AG09319 (cell line): ENCODE measurements at regions not wholly inside any gene's neighbourhood (a gene's known extent, or its start where the extent isn't known, plus 50 kb on each side); places are given as distances from the start of the nearest gene placed in this dataset.

Experiments
- DNase-seq: peaks from one replicate; pipeline ENCODE4 v3.0.0-alpha.2; 2010; ENCODE audit warnings: low read depth; ENCODE audit errors: extremely low read depth
- TF ChIP-seq, protein P1 (sequence below): IDR thresholded peaks from 2 replicates; pipeline ENCODE4 v1.5.1; 2011; ENCODE audit warnings: low read depth, mild to moderate bottlenecking, inconsistent platforms, low read length, moderate library complexity

DNA sequence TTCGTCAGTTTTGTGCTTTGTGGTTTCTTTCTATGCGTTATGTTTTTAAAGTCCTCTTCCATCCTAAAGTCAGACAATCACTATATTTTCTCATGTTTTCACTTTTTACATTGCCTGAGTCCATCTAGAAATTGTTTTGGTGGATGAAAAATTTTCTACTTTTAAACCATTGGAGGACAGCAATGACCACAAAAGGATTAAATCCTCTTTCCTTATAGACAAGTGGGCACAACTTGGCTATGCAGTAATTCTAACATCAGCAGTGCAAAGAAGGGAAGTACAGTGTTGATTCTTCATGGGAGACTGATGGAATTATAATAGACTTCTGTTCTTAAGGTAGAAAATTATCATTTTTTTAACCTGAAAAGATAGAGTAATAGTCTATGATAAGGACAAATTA, 75.5 kb downstream of the PALM2AKAP2 start:
- TF ChIP-seq, protein P1, sequence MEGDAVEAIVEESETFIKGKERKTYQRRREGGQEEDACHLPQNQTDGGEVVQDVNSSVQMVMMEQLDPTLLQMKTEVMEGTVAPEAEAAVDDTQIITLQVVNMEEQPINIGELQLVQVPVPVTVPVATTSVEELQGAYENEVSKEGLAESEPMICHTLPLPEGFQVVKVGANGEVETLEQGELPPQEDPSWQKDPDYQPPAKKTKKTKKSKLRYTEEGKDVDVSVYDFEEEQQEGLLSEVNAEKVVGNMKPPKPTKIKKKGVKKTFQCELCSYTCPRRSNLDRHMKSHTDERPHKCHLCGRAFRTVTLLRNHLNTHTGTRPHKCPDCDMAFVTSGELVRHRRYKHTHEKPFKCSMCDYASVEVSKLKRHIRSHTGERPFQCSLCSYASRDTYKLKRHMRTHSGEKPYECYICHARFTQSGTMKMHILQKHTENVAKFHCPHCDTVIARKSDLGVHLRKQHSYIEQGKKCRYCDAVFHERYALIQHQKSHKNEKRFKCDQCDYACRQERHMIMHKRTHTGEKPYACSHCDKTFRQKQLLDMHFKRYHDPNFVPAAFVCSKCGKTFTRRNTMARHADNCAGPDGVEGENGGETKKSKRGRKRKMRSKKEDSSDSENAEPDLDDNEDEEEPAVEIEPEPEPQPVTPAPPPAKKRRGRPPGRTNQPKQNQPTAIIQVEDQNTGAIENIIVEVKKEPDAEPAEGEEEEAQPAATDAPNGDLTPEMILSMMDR: no peak
- DNase-seq: no peak

DNA sequence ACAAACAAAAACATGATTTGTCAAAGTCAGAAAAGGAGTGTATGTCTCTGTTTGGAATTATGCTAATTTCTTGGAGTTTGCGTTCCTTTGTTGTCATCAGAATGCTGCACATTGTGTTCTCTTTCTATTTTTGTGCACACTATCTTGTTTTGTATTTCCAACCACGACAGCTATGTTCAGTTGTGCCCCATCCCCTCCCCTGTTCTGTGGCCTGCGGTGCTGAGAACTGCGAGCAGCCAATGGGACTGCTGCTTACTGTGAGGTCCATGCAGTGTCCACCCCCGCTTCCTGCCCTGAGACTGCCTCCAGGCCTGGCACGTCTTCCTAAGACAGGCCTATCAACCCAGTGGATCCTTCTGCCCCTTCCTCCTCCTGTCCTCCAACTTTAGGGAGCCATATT, 76.8 kb downstream of the PALM2AKAP2 start:
- TF ChIP-seq, protein P1: no peak
- no peak for DNase-seq

DNA sequence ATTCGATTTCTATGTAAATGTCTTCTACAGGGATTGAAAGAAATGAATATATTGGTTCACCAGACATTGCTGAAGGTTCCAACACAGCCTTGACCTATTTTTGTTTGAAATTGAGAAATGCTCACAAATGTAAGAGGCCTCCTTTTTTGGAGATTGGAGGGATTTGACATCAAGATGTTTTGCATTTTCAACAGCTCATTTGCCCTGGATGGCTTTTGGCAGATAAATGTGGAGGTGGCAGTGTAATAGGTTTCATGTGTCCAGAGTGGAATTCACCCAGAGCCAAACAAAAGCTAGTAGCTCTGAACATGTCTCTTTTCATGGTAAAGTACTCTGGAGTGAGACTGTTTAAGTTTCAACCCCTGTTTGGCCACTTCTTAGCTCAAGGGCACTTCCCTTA, 77.3 kb downstream of the PALM2AKAP2 start:
- DNase-seq: peak; percentile 23
- TF ChIP-seq, protein P1: no peak

DNA sequence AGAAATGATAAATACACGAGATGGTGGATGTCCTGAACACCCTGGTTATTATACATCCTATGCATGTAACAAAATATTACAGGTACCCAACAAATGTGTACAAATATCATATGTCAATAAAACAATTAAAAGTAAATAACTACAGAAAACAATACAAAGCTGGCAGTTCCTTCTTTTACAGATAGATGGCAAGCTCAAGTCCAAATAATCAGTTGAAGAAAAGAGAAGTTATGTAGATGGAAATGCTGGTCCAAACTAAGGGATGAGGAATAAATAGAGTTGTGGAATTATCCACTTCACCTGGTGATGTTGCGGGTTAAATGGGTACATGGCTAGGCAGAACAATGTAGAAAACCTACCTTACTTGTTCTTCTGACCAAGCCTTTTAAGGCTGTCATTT, 79.4 kb downstream of the PALM2AKAP2 start:
- TF ChIP-seq, protein P1: peak; percentile 21
- no peak for DNase-seq

DNA sequence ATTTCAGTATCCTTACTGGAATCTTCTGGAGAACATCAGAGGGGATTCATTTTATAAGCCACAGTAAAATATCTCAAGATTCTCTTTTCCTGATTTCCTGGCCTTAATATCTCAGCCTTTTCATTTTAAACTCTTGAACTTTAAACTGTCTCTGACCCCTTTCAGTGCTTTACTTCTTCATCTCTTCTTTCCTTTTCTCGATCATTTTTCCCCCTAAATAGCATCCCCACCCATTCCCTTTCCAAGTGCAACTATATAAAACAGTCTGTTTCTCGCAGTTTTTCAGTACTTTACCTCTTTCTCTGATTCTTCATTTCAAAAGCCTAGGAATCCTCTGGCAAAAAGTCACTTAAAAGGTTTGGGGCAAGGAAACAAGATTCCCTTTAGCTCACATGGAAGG, 80.5 kb downstream of the PALM2AKAP2 start:
- TF ChIP-seq, protein P1: no peak
- no peak for DNase-seq

DNA sequence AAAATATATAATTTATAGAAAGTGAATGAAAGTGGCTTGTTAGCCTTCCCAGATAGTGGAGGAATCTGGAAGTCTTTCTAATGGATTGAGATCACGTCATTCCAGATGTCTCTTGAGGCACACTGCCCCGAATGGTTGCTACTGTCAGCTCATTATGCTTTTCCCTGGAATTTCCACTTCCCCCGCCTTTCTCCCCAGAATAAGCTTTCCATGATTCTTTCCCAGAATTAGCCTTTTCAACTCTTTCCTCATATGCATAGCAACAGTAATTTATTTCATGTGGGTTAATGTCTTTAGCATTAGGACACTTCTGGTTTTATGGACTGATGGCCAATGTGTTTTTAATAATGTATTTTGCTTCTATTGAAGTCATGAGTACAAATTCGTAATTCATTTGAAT, 81.5 kb downstream of the PALM2AKAP2 start:
- TF ChIP-seq, protein P1: no peak
- DNase-seq: peak; percentile 64

DNA sequence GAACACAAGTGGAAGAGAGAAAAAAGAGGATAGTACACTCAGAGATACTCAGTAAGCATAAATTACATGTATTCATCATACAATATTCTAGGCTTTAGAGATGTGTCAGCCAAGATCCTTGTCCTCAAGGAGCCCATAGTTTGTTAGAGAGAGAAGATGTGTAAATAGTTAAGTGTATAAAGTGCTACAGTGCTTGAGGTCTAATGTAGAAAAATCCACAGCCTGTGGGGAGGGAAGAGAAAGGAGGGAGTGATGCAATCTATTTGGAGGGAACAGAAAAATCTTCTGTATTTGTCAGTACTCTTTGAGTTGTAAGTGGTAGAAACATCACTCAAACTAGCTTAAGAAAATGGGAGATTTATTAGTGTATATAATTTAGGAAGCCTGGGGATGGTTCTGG, 81.9 kb downstream of the PALM2AKAP2 start:
- DNase-seq: no peak
- TF ChIP-seq, protein P1: no peak
